Loucy (cell line): ENCODE measurements at regions not wholly inside any gene's neighbourhood (a gene's known extent, or its start where the extent isn't known, plus 50 kb on each side); places are given as distances from the start of the nearest gene placed in this dataset.

Experiments used
- H2AFZ ChIP-seq: fragments of 200-600 bp; sonication (generic); 2 replicates; pipeline ENCODE4 v1.6.0; 2016; ENCODE audit warnings: antibody characterized with exemption, mild to moderate bottlenecking, low read length, moderate library complexity
- H3F3A ChIP-seq: fragments of 200-600 bp; 2 replicates; pipeline ENCODE4 v1.6.0; 2016; ENCODE audit warnings: antibody characterized with exemption, low read depth, mild to moderate bottlenecking
- H3K27me3 ChIP-seq: fragments of 200-600 bp; sonication (generic); 2 replicates; pipeline ENCODE4 v1.6.1; 2014; ENCODE audit warnings: low read length, mild to moderate bottlenecking; ENCODE audit not compliant: insufficient read depth, poor library complexity, severe bottlenecking
- H3K36me3 ChIP-seq: fragments of 200-600 bp; sonication (generic); 2 replicates; pipeline ENCODE4 v1.6.1; 2016; ENCODE audit warnings: low read length; ENCODE audit not compliant: insufficient read depth
- H3K4me1 ChIP-seq: fragments of 200-600 bp; sonication (generic); 2 replicates; pipeline ENCODE4 v1.5.1; 2014; ENCODE audit warnings: low read length, mild to moderate bottlenecking; ENCODE audit not compliant: insufficient read depth, poor library complexity, severe bottlenecking
- H3K4me2 ChIP-seq: fragments of 200-600 bp; sonication (generic); 2 replicates; pipeline ENCODE4 v1.6.0; 2014; ENCODE audit warnings: antibody characterized with exemption, low read length, low read depth, mild to moderate bottlenecking; ENCODE audit not compliant: poor library complexity, severe bottlenecking
- H3K4me3 ChIP-seq: fragments of 200-600 bp; sonication (generic); 2 replicates; pipeline ENCODE4 v1.5.1; 2014; ENCODE audit warnings: low read length, mild to moderate bottlenecking, mixed read lengths; ENCODE audit not compliant: poor library complexity, severe bottlenecking
- H3K79me2 ChIP-seq: fragments of 200-600 bp; sonication (generic); 2 replicates; pipeline ENCODE4 v1.6.1; 2014; ENCODE audit warnings: low read length; ENCODE audit not compliant: insufficient read depth
- H3K9ac ChIP-seq: fragments of 200-600 bp; sonication (generic); 2 replicates; pipeline ENCODE4 v1.6.0; 2014; ENCODE audit warnings: mild to moderate bottlenecking, low read depth, low read length, moderate library complexity; ENCODE audit not compliant: poor library complexity, severe bottlenecking
- H3K9me2 ChIP-seq: fragments of 200-600 bp; sonication (generic); replicated peaks from 2 replicates; pipeline ENCODE4 v1.6.1; 2016; ENCODE audit warnings: low read depth, low read length, mixed read lengths
- H3K9me3 ChIP-seq: fragments of 200-600 bp; sonication (generic); 2 replicates; pipeline ENCODE4 v1.6.1; 2014; ENCODE audit warnings: mild to moderate bottlenecking, antibody characterized with exemption, low read length, low read depth; ENCODE audit not compliant: insufficient read depth
- H4K20me1 ChIP-seq: fragments of 200-600 bp; sonication (generic); 2 replicates; pipeline ENCODE4 v1.6.0; 2014; ENCODE audit warnings: antibody characterized with exemption, low read length, mild to moderate bottlenecking; ENCODE audit not compliant: insufficient read depth, poor library complexity, severe bottlenecking
- CTCF ChIP-seq: fragments of 200-600 bp; sonication (generic); conservative IDR thresholded peaks from 2 replicates; pipeline ENCODE4 v1.5.1; 2014; ENCODE audit warnings: mild to moderate bottlenecking, antibody characterized with exemption, low read length
- EZH2phosphoT487 ChIP-seq: fragments of 200-600 bp; IDR thresholded peaks from 2 replicates; pipeline ENCODE4 v1.6.1; 2018; ENCODE audit warnings: antibody characterized with exemption, mild to moderate bottlenecking, moderate library complexity, borderline replicate concordance

DNA sequence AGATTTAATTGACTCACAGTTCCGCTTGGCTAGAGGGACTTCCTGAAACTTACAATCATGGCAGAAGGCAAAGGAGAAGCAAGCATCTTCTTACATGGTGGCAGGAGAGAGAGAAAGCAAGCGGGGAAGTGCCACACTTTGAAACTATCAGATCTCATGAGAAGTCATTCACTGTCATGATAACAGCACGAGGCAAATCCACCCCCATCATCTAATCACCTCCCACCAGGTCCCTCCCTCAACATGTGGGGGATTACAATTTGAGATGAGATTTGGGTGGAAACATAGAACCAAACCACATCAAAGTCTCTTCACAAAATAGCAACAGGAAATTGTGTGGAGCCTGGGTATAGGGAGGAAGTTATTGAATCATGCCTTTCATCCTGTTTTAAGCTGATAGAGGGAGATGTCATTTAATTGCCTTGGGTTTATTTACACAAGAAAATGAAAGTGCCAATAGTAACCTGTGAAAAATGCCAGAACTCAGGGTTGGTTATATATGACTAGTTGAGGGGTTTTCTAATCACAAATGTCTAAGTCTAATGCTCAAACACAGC lies 624.8 kb upstream of the LMCD1 start:
- Histone ChIP-seq H2AFZ (no peak overlapping the region), H3K4me2 (peak overlapping the region; percentile 53), H3K4me1 (peaks cover 10% of the 10 kb centered on the region), H3K9me2 (no peaks in the 10 kb centered on the region), H3K4me3 (no peak overlapping the region), H4K20me1 (no peaks in the 10 kb centered on the region), H3K9ac (no peak overlapping the region), H3F3A (no peaks in the 10 kb centered on the region), H3K79me2 (no peaks in the 10 kb centered on the region), H3K36me3 (no peaks in the 10 kb centered on the region), H3K9me3 (no peaks in the 10 kb centered on the region), H3K27me3 (peaks cover 44% of the 10 kb centered on the region)
- TF ChIP-seq CTCF (no peak), EZH2phosphoT487 (peak; percentile 69)

GRCh38 chr3:7877312-7877711 lies 624.3 kb upstream of the LMCD1 start:
- Histone ChIP-seq H3K4me1 (peaks cover 10% of the 10 kb centered on the region), H3K79me2 (no peaks in the 10 kb centered on the region), H3K4me2 (peak overlapping the region; percentile 53), H4K20me1 (no peaks in the 10 kb centered on the region), H3K9me2 (no peaks in the 10 kb centered on the region), H3K27me3 (peaks cover 44% of the 10 kb centered on the region), H3F3A (no peaks in the 10 kb centered on the region), H3K36me3 (no peaks in the 10 kb centered on the region), H3K4me3 (no peak overlapping the region), H3K9ac (no peak overlapping the region), H2AFZ (no peak overlapping the region), H3K9me3 (no peaks in the 10 kb centered on the region)
- TF ChIP-seq CTCF (no peak), EZH2phosphoT487 (no peak)

- no peak overlapping the region for H3K9ac ChIP-seq
- no peaks in the 10 kb centered on the region for H3K9me3 ChIP-seq
- no peaks in the 10 kb centered on the region for H4K20me1 ChIP-seq
- peaks cover 36% of the 10 kb centered on the region for H3K27me3 ChIP-seq
- H3K4me1 ChIP-seq = peaks cover 10% of the 10 kb centered on the region
- no peak for TF ChIP-seq EZH2phosphoT487
- no peaks in the 10 kb centered on the region for H3F3A ChIP-seq
- no peak overlapping the region for H3K4me3 ChIP-seq
- no peak overlapping the region for H2AFZ ChIP-seq
- no peak overlapping the region for H3K4me2 ChIP-seq
- no peaks in the 10 kb centered on the region for H3K36me3 ChIP-seq
- H3K9me2 ChIP-seq = no peaks in the 10 kb centered on the region
- H3K79me2 ChIP-seq = no peaks in the 10 kb centered on the region
Measured at GRCh38 chr3:7879572-7879971, 622.1 kb upstream of the LMCD1 start.

- Histone ChIP-seq H3K4me3 (no peak overlapping the region), H3K36me3 (no peaks in the 10 kb centered on the region), H2AFZ (no peak overlapping the region), H3K27me3 (peaks cover 36% of the 10 kb centered on the region), H3K4me1 (peaks cover 6% of the 10 kb centered on the region), H3F3A (no peaks in the 10 kb centered on the region), H3K9me3 (no peaks in the 10 kb centered on the region), H4K20me1 (no peaks in the 10 kb centered on the region), H3K79me2 (no peaks in the 10 kb centered on the region), H3K9ac (no peak overlapping the region), H3K9me2 (no peaks in the 10 kb centered on the region), H3K4me2 (no peak overlapping the region)
- TF ChIP-seq EZH2phosphoT487 (no peak), CTCF (no peak)
Measured at GRCh38 chr3:7881946-7882345, 619.7 kb upstream of the LMCD1 start.
